GM12872 (cell line): ENCODE measurements at regions not wholly inside any gene's neighbourhood (a gene's known extent, or its start where the extent isn't known, plus 50 kb on each side); places are given as distances from the start of the nearest gene placed in this dataset.

Experiments
- CTCF ChIP-seq: IDR thresholded peaks from 3 replicates; pipeline ENCODE4 v1.5.1; 2011; ENCODE audit warnings: low read depth, mild to moderate bottlenecking, low read length, moderate library complexity; ENCODE audit not compliant: insufficient read depth

GRCh38 chr12:107374161-107374840 is 281.0 kb upstream of the CRY1 start:
- TF ChIP-seq CTCF = no peak

GRCh38 chr12:107375231-107375630 is 281.9 kb upstream of the CRY1 start:
- TF ChIP-seq CTCF = no peak

GRCh38 chr12:107377596-107378385 is 284.4 kb upstream of the CRY1 start:
- TF ChIP-seq CTCF = no peak

- no peak for TF ChIP-seq CTCF
These were observed 285.3 kb upstream of the CRY1 start for GRCh38 chr12:107378609-107379008.

GRCh38 chr12:107379852-107380567 is 286.7 kb upstream of the CRY1 start:
- TF ChIP-seq CTCF = no peak

- TF ChIP-seq CTCF = no peak
These were observed 291.3 kb upstream of the CRY1 start for GRCh38 chr12:107384645-107385044.

- TF ChIP-seq CTCF = no peak
These were observed 292.2 kb upstream of the CRY1 start for GRCh38 chr12:107385509-107385908.
